BJ (cell line): ENCODE measurements at regions not wholly inside any gene's neighbourhood (a gene's known extent, or its start where the extent isn't known, plus 50 kb on each side); places are given as distances from the start of the nearest gene placed in this dataset.

Experiments
- CTCF ChIA-PET: fragments of 350-600 bp; formaldehyde crosslinking; extraction: SDS; loops from one replicate; lab custom pipeline; 2021; ENCODE audit warnings: antibody characterized with exemption, inconsistent platforms; lab: Yijun Ruan, JAX
- POLR2A ChIA-PET: fragments of 300-600 bp; sonication (Branson Sonifier 250); formaldehyde crosslinking; extraction: SDS; loops from one replicate; lab custom pipeline; 2021; ENCODE audit warnings: antibody characterized with exemption; lab: Charles Lee
- DNase-seq: peaks from one replicate; pipeline ENCODE4 v3.0.0-alpha.2; 2011; ENCODE audit warnings: low read depth
- H3K27me3 ChIP-seq: 2 replicates; pipeline ENCODE4 v1.6.0; 2011; ENCODE audit warnings: low read length; ENCODE audit not compliant: control insufficient read depth, insufficient read depth
- H3K36me3 ChIP-seq: 2 replicates; pipeline ENCODE4 v1.5.1; 2011; ENCODE audit warnings: low read length; ENCODE audit not compliant: control insufficient read depth, insufficient read depth
- H3K4me3 ChIP-seq: 2 replicates; pipeline ENCODE4 v1.5.1; 2011; ENCODE audit warnings: low read depth, mild to moderate bottlenecking, control low read depth, low read length
- CTCF ChIP-seq: IDR thresholded peaks from 2 replicates; pipeline ENCODE4 v1.5.1; 2011; ENCODE audit warnings: low read depth, mild to moderate bottlenecking, control low read depth, inconsistent platforms, low read length, moderate library complexity; ENCODE audit not compliant: insufficient read depth

DNA sequence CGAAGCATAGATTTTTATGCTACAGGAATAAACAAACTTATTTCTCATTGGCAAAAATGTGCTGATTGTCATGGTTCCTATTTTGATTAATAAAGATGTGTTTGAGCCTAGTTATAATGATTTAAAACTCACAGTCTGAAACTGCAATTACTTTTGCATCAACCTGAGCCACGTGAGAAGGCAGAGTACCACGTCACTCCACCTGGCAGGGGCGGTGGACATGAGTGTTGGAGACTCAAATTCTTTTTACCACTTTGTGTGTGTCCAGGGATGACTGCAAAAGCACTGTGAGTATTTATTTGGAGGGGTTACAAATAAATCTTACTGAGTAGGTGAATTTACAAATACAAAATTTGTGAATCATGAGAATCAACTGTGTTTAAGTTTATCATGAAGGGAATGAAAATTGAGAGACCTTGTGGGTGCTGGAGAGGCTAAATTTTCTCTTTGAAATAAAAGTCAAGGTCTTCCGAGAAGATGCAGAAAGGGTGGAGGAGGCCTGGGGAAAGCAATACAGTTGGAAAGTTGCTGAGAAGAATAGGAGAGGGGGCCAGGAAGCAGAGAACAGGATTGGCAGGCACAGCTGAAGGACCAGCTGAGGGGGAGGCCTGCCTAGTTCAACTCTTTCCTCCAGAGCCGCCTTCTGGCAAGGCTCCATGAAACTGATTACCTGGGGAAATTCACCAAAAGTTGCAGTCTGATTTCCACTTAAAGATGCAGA, 316.4 kb downstream of the MYCN start:
- CTCF ChIA-PET: no interaction called here
- no peak for DNase-seq
- POLR2A ChIA-PET: no interaction called here
- no peak for TF ChIP-seq CTCF
- no peaks in the 10 kb centered on the region for H3K27me3 ChIP-seq
- H3K4me3 ChIP-seq: no peak overlapping the region
- H3K36me3 ChIP-seq: no peaks in the 10 kb centered on the region

GRCh38 chr2:16255120-16255519, 314.8 kb downstream of the MYCN start:
- Histone ChIP-seq H3K36me3 (no peaks in the 10 kb centered on the region), H3K4me3 (no peak overlapping the region), H3K27me3 (no peaks in the 10 kb centered on the region)
- CTCF ChIA-PET: no interaction called here
- TF ChIP-seq CTCF: no peak
- POLR2A ChIA-PET: no interaction called here
- no peak for DNase-seq

DNA sequence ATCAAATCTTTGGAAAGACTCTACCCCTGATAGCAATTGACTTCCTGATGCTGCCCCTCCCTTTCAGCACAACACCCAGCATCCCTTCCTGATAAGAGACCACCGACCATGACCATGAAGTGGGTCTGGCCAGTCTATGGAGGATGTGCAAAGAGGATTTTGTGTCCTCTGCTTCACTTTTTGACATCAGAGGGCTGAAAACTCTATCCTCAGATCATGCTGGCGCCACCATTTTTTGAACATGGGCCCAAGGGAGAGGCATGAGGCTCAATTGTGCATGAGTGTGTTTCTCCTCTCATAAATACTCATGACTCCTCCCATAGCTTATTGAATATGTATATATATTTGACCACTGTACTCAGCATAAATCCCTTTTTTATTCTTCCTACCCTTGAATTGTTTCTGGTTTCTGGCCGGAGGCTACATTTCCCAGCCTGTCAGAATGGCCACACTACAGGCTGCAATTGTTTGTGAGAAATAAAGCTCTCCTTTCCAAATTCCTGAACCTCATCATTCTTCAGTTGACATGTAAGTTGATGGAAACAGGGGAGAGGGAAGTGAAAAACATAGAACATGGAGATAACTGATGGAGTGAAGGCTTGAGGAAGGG, 314.1 kb downstream of the MYCN start:
- Histone ChIP-seq H3K4me3 (no peak overlapping the region), H3K27me3 (no peaks in the 10 kb centered on the region), H3K36me3 (no peaks in the 10 kb centered on the region)
- DNase-seq: no peak
- POLR2A ChIA-PET: no interaction called here
- no peak for TF ChIP-seq CTCF
- CTCF ChIA-PET: no interaction called here

GRCh38 chr2:16253291-16253690, 312.9 kb downstream of the MYCN start:
- Histone ChIP-seq H3K27me3 (no peaks in the 10 kb centered on the region), H3K4me3 (no peak overlapping the region), H3K36me3 (no peaks in the 10 kb centered on the region)
- POLR2A ChIA-PET: no interaction called here
- CTCF ChIA-PET: no interaction called here
- no peak for TF ChIP-seq CTCF
- no peak for DNase-seq

DNA sequence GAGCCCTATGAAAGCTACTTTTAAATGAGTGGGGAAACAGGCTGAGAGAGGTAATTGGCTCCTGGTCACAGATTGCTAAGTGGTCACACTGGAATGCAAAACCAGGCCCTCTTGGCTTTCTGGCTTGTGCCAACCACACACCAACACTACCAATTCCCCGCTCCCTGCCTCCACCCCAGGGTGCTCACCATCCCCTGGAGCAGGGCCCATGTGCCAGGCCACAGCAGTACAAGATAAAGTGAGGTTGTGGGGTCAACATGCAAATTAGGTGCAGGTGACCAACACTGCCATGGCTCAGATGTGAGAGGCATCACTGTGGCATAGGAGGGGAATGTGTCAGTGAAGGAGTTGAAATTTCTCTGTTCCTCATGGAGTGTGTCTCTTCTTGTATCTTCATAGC, 312.5 kb downstream of the MYCN start:
- Histone ChIP-seq H3K36me3 (no peaks in the 10 kb centered on the region), H3K4me3 (no peak overlapping the region), H3K27me3 (no peaks in the 10 kb centered on the region)
- POLR2A ChIA-PET: no interaction called here
- CTCF ChIA-PET: no interaction called here
- no peak for TF ChIP-seq CTCF
- DNase-seq: no peak
